Type B pancreatic cell (in vitro differentiated cells): ENCODE measurements at regions not wholly inside any gene's neighbourhood (a gene's known extent, or its start where the extent isn't known, plus 50 kb on each side); places are given as distances from the start of the nearest gene placed in this dataset.

ENCODE experiments used
- DNase-seq: peaks from one replicate; pipeline ENCODE4 v3.0.0; 2021; ENCODE audit warnings: mixed read lengths; ENCODE audit not compliant: unreplicated experiment; ENCODE audit errors: extremely low spot score
- H3K27ac Mint-ChIP-seq: 2 replicates; pipeline ENCODE4 v1.8.0; 2021; ENCODE audit warnings: mild to moderate bottlenecking, mixed read lengths
- H3K27me3 Mint-ChIP-seq: 2 replicates; pipeline ENCODE4 v1.8.0; 2021; ENCODE audit warnings: mixed read lengths
- H3K36me3 Mint-ChIP-seq: 2 replicates; pipeline ENCODE4 v1.8.0; 2021; ENCODE audit warnings: mixed read lengths
- H3K4me1 Mint-ChIP-seq: one replicate; pipeline ENCODE4 v1.8.0; 2021; ENCODE audit warnings: mixed read lengths; ENCODE audit not compliant: unreplicated experiment
- H3K4me3 Mint-ChIP-seq: 2 replicates; pipeline ENCODE4 v1.8.0; 2021; ENCODE audit warnings: mild to moderate bottlenecking, mixed read lengths
- H3K9me3 Mint-ChIP-seq: 2 replicates; pipeline ENCODE4 v1.8.0; 2021; ENCODE audit warnings: mixed read lengths
- TF ChIP-seq, protein P1 (sequence below): fragments of 200-600 bp; sonication (generic); conservative IDR thresholded peaks from 2 replicates; pipeline ENCODE4 v1.5.0; 2021; ENCODE audit warnings: antibody characterized with exemption, mild to moderate bottlenecking

GRCh38 chr22:48886604-48887393, 940.9 kb downstream of the BRD1 start:
- H3K27me3 Mint-ChIP-seq = peaks cover 9% of the 10 kb centered on the region
- DNase-seq = peak; percentile 47
- no peak overlapping the region for H3K27ac Mint-ChIP-seq
- TF ChIP-seq, protein P1, sequence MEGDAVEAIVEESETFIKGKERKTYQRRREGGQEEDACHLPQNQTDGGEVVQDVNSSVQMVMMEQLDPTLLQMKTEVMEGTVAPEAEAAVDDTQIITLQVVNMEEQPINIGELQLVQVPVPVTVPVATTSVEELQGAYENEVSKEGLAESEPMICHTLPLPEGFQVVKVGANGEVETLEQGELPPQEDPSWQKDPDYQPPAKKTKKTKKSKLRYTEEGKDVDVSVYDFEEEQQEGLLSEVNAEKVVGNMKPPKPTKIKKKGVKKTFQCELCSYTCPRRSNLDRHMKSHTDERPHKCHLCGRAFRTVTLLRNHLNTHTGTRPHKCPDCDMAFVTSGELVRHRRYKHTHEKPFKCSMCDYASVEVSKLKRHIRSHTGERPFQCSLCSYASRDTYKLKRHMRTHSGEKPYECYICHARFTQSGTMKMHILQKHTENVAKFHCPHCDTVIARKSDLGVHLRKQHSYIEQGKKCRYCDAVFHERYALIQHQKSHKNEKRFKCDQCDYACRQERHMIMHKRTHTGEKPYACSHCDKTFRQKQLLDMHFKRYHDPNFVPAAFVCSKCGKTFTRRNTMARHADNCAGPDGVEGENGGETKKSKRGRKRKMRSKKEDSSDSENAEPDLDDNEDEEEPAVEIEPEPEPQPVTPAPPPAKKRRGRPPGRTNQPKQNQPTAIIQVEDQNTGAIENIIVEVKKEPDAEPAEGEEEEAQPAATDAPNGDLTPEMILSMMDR = no peak
- no peaks in the 10 kb centered on the region for H3K4me1 Mint-ChIP-seq
- H3K9me3 Mint-ChIP-seq = no peaks in the 10 kb centered on the region
- no peak overlapping the region for H3K4me3 Mint-ChIP-seq
- no peaks in the 10 kb centered on the region for H3K36me3 Mint-ChIP-seq

DNA sequence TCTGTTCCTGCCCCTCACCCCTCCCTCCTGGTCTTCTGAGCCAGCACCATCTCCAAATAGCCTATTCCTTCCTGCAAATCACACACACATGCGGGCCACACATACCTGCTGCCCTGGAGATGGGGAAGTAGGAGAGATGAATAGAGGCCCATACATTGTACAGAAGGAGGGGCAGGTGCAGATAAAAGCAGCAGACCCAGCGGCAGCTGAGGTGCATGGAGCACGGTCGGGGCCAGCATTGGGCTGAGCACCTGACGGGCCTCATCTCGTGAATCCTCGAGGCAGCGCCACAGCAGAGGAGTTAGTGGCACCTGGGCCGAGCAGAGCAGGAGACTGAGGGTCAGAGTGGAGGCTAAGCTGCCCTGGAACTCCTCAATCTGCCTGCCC, 941.8 kb downstream of the BRD1 start:
- Mint-ChIP-seq H3K4me3 (no peak overlapping the region), H3K4me1 (no peaks in the 10 kb centered on the region), H3K36me3 (no peaks in the 10 kb centered on the region), H3K9me3 (no peaks in the 10 kb centered on the region), H3K27ac (no peak overlapping the region), H3K27me3 (peaks cover 5% of the 10 kb centered on the region)
- TF ChIP-seq, protein P1 = no peak
- DNase-seq = peak; percentile 40

DNA sequence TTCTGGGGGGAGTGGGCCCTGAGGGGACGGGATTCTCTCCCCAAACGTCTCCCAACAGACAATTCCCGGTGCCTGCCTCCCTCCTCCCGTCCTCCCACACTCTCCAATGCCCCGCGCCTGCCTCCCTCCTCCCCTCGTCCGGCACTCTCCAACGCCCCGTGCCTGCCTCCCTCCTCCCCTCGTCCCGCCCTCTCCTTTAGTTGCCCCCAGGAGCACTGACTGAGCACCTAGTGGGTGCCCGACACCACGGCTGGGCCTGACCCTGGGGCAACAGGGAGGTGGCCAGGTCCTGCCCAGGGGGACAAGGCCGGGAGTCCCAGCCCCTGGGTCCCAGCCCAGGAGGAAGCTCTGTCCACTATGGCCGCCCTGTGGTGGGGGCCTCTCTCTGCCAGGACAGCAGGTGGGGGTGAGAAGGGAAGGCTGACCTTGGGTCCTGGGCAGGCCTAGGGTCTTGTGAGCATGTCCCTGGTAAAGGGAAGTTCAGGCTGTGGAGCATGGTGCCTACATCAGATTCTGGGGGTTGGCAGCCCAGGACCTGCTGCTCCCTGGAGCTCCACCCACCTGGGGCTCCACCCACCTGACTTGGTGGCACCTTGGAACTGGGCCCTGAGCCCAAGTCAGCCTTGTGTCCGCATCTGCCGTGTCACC, 942.3 kb downstream of the BRD1 start:
- Mint-ChIP-seq H3K36me3 (no peaks in the 10 kb centered on the region), H3K9me3 (no peaks in the 10 kb centered on the region)
- no peak for DNase-seq

GRCh38 chr22:48884786-48885185, 942.9 kb downstream of the BRD1 start:
- H3K4me3 Mint-ChIP-seq = no peak overlapping the region
- no peaks in the 10 kb centered on the region for H3K36me3 Mint-ChIP-seq
- H3K27ac Mint-ChIP-seq = no peak overlapping the region
- no peak for DNase-seq
- H3K27me3 Mint-ChIP-seq = peaks cover 5% of the 10 kb centered on the region
- H3K4me1 Mint-ChIP-seq = no peaks in the 10 kb centered on the region
- H3K9me3 Mint-ChIP-seq = no peaks in the 10 kb centered on the region
- TF ChIP-seq, protein P1 = no peak

More for the DNA sequence above, 942.3 kb downstream of the BRD1 start:
- Mint-ChIP-seq H3K4me1 (no peaks in the 10 kb centered on the region), H3K4me3 (no peak overlapping the region), H3K27me3 (peaks cover 5% of the 10 kb centered on the region), H3K27ac (no peak overlapping the region)
- TF ChIP-seq, protein P1 = no peak

- no peak overlapping the region for H3K4me3 Mint-ChIP-seq
Observed at GRCh38 chr22:48884324-48884723, 943.3 kb downstream of the BRD1 start.

More at GRCh38 chr22:48884324-48884723, 943.3 kb downstream of the BRD1 start:
- Mint-ChIP-seq H3K27me3 (peaks cover 3% of the 10 kb centered on the region), H3K27ac (no peak overlapping the region), H3K4me1 (no peaks in the 10 kb centered on the region), H3K36me3 (no peaks in the 10 kb centered on the region), H3K9me3 (no peaks in the 10 kb centered on the region)
- TF ChIP-seq, protein P1 = no peak
- no peak for DNase-seq
